Aorta (tissue), 5 donors: ENCODE measurements at regions not wholly inside any gene's neighbourhood (a gene's known extent, or its start where the extent isn't known, plus 50 kb on each side); places are given as distances from the start of the nearest gene placed in this dataset.

ENCODE experiments used
- ATAC-seq: fragments of 200-7000 bp; cut with Tn5 transposase; one replicate; pipeline ENCODE4 v1.9.1; 2022; ENCODE audit warnings: moderate library complexity; ENCODE audit not compliant: low FRiP score
- DNase-seq, 2 donors: peaks; one replicate each; pipeline ENCODE4 v3.0.0-alpha.2; 2020
- H3K27ac ChIP-seq, 2 donors: one replicate each; pipeline ENCODE4 v1.5.1; 2013; ENCODE audit warnings: low read length in 2 of 2, mild to moderate bottlenecking in 2 of 2, moderate library complexity in 2 of 2, control low read depth in 1 of 2, inconsistent platforms in 1 of 2, low read depth in 1 of 2
- H3K27me3 ChIP-seq, 2 donors: one replicate each; pipeline ENCODE4 v1.6.1; 2013; ENCODE audit warnings: control low read depth in 1 of 2, low read length in 1 of 2, mild to moderate bottlenecking in 1 of 2, moderate library complexity in 1 of 2; ENCODE audit not compliant: insufficient read depth in 2 of 2, control insufficient read depth in 1 of 2
- H3K36me3 ChIP-seq, 2 donors: one replicate each; pipeline ENCODE4 v1.6.1; 2013; ENCODE audit warnings: control low read depth in 1 of 2, low read length in 1 of 2, mild to moderate bottlenecking in 1 of 2; ENCODE audit not compliant: insufficient read depth in 2 of 2, control insufficient read depth in 1 of 2
- H3K4me1 ChIP-seq, 2 donors: one replicate each; pipeline ENCODE4 v1.6.1; 2013; ENCODE audit warnings: low read length in 2 of 2, control low read depth in 1 of 2, mild to moderate bottlenecking in 1 of 2, moderate library complexity in 1 of 2; ENCODE audit not compliant: insufficient read depth in 2 of 2, control insufficient read depth in 1 of 2
- H3K4me3 ChIP-seq, 2 donors: one replicate each; pipeline ENCODE4 v1.5.1; 2013; ENCODE audit warnings: low read length in 2 of 2, control low read depth in 1 of 2, mild to moderate bottlenecking in 1 of 2
- H3K9me3 ChIP-seq: one replicate; pipeline ENCODE4 v1.6.1; 2013; ENCODE audit warnings: mild to moderate bottlenecking, low read length; ENCODE audit not compliant: control insufficient read depth
- WGBS, 2 donors: extraction: QIAGEN DNeasy Blood & Tissue Kit; methylation state at CpG; one replicate each; pipeline ENCODE4 v1.1.7; 2013; 5-methylcytosine and 5-hydroxymethylcytosine counted together
- intact Hi-C, 2 donors: fragments of 100-400 bp; cut with DNase I; formaldehyde crosslinking; loops; one replicate each; pipeline versions ENCODE4 v1.14.2 to v1.15.0; 2022
- donor health status: healthy with polysubstance abuse.
- donor health status: Bipolar disorder and iron deficiency.
- donor health status: DM: no; HTN: no; CAD: no.
- donor health status: DM: no; HTN: no; CAD: no.
- donor health status: DM: yes; HTN: yes; CAD: no.

- WGBS, 2 donors = 89 to 93% methylated on average over 1 of the region's 1 CpG
- intact Hi-C loops = no loop called here
- ATAC-seq (no peak), DNase-seq (no peak)
- Histone ChIP-seq H3K9me3 (peaks cover 4% of the 10 kb centered on the region), H3K27me3 (no peaks in the 10 kb centered on the region), H3K4me1 (no peaks in the 10 kb centered on the region), H3K4me3 (no peak overlapping the region), H3K36me3 (no peaks in the 10 kb centered on the region), H3K27ac (no peak overlapping the region)
Observed at GRCh38 chr18:41012194-41012593, 942.8 kb upstream of the PIK3C3 start.

GRCh38 chr18:41009926-41010325 lies 945.1 kb upstream of the PIK3C3 start:
- H3K9me3 ChIP-seq = no peaks in the 10 kb centered on the region
- ATAC-seq (no peak), DNase-seq (no peak)
- intact Hi-C loops = no loop called here
- no peak overlapping the region for H3K4me3 ChIP-seq
- WGBS, 2 donors = 87 to 89% methylated on average over 6 of the region's 6 CpGs
- H3K27me3 ChIP-seq = no peaks in the 10 kb centered on the region
- no peaks in the 10 kb centered on the region for H3K36me3 ChIP-seq
- no peak overlapping the region for H3K27ac ChIP-seq
- no peaks in the 10 kb centered on the region for H3K4me1 ChIP-seq

- Histone ChIP-seq H3K36me3 (no peaks in the 10 kb centered on the region), H3K27me3 (no peaks in the 10 kb centered on the region), H3K4me1 (no peaks in the 10 kb centered on the region), H3K27ac (no peak overlapping the region), H3K4me3 (no peak overlapping the region), H3K9me3 (no peaks in the 10 kb centered on the region)
- WGBS, 2 donors = 22 to 30% methylated on average over 3 of the region's 3 CpGs
- intact Hi-C loops = no loop called here
- DNase-seq = no peak
- ATAC-seq = no peak
Observed at GRCh38 chr18:41004324-41004723, 950.7 kb upstream of the PIK3C3 start.

- H3K9me3 ChIP-seq = no peaks in the 10 kb centered on the region
- ATAC-seq (no peak), DNase-seq (no peak)
- H3K27ac ChIP-seq = no peak overlapping the region
- no peaks in the 10 kb centered on the region for H3K27me3 ChIP-seq
- H3K4me1 ChIP-seq = no peaks in the 10 kb centered on the region
- intact Hi-C loops = no loop called here
- WGBS, 2 donors = 4 to 10% methylated on average over 1 of the region's 1 CpG
- H3K36me3 ChIP-seq = no peaks in the 10 kb centered on the region
- H3K4me3 ChIP-seq = no peak overlapping the region
Observed at GRCh38 chr18:40995529-40995928, 959.5 kb upstream of the PIK3C3 start.

GRCh38 chr18:40993363-40993762 lies 961.7 kb upstream of the PIK3C3 start:
- Histone ChIP-seq H3K4me3 (no peak overlapping the region), H3K4me1 (no peaks in the 10 kb centered on the region), H3K27me3 (no peaks in the 10 kb centered on the region), H3K36me3 (no peaks in the 10 kb centered on the region), H3K9me3 (no peaks in the 10 kb centered on the region), H3K27ac (no peak overlapping the region)
- intact Hi-C loops = no loop called here
- ATAC-seq (no peak), DNase-seq (no peak)

GRCh38 chr18:40987581-40987980 lies 967.5 kb upstream of the PIK3C3 start:
- Histone ChIP-seq H3K9me3 (no peaks in the 10 kb centered on the region), H3K36me3 (no peaks in the 10 kb centered on the region), H3K4me1 (no peaks in the 10 kb centered on the region), H3K27me3 (no peaks in the 10 kb centered on the region), H3K27ac (no peak overlapping the region), H3K4me3 (no peak overlapping the region)
- whole genome bisulfite sequencing, 2 donors = 68 to 69% methylated on average over 1 of the region's 1 CpG
- DNase-seq (no peak), ATAC-seq (no peak)
- intact Hi-C loops = no loop called here

- Histone ChIP-seq H3K4me1 (no peaks in the 10 kb centered on the region), H3K27me3 (no peaks in the 10 kb centered on the region), H3K4me3 (no peak overlapping the region), H3K27ac (no peak overlapping the region), H3K36me3 (no peaks in the 10 kb centered on the region), H3K9me3 (no peaks in the 10 kb centered on the region)
- intact Hi-C loops = no loop called here
- no peak for DNase-seq
- no peak for ATAC-seq
- WGBS, 2 donors = 63 to 64% methylated on average over 5 of the region's 5 CpGs
Observed at GRCh38 chr18:40985436-40985835, 969.6 kb upstream of the PIK3C3 start.

GRCh38 chr18:40984856-40985255 lies 970.2 kb upstream of the PIK3C3 start:
- Histone ChIP-seq H3K4me3 (no peak overlapping the region), H3K4me1 (no peaks in the 10 kb centered on the region), H3K9me3 (no peaks in the 10 kb centered on the region), H3K27ac (no peak overlapping the region), H3K27me3 (no peaks in the 10 kb centered on the region), H3K36me3 (no peaks in the 10 kb centered on the region)
- intact Hi-C loops = no loop called here
- WGBS, 2 donors = 74 to 93% methylated on average over 1 of the region's 1 CpG
- ATAC-seq (no peak), DNase-seq (no peak)

GRCh38 chr18:40983835-40984234 lies 971.2 kb upstream of the PIK3C3 start:
- no peak overlapping the region for H3K27ac ChIP-seq
- 90 to 92% methylated on average over 1 of the region's 1 CpG for WGBS, 2 donors
- no peak for ATAC-seq

More at GRCh38 chr18:40983835-40984234, 971.2 kb upstream of the PIK3C3 start:
- no peaks in the 10 kb centered on the region for H3K27me3 ChIP-seq
- H3K9me3 ChIP-seq = no peaks in the 10 kb centered on the region
- no peaks in the 10 kb centered on the region for H3K4me1 ChIP-seq
- H3K4me3 ChIP-seq = no peak overlapping the region
- intact Hi-C loops = no loop called here
- no peak for DNase-seq
- no peaks in the 10 kb centered on the region for H3K36me3 ChIP-seq
